ENCODE measurements at regions not wholly inside any gene's neighbourhood (a gene's known extent, or its start where the extent isn't known, plus 50 kb on each side); places are given as distances from the start of the nearest gene placed in this dataset.

- TF ChIP-seq CTCF (IDR thresholded peaks at IDR 0.05; ENCODE audit: insufficient read depth, low read length) = no peak
- TF ChIP-seq SPI1 (IDR thresholded peaks at IDR 0.05; ENCODE audit: borderline replicate concordance, low read depth) = no peak
- peak; percentile 84 for TF ChIP-seq REST (IDR thresholded peaks at IDR 0.05; ENCODE audit: insufficient replicate concordance, low read depth)
- H3K4me3 ChIP-seq (replicated peaks; ENCODE audit: insufficient read depth, low read length) = no peak overlapping the region
- H3K27me3 ChIP-seq (ENCODE audit: insufficient read depth, poor library complexity, severe bottlenecking) = no peaks in the 10 kb centered on the region
- no peak overlapping the region for H3K27ac ChIP-seq (replicated peaks)
- no peak for DNase-seq (ENCODE audit: low read depth in 1 of 2, low spot score in 1 of 2)
Observed at GRCh38 chr5:88452820-88453219, 184.2 kb upstream of the TMEM161B start.

GRCh38 chr5:88450239-88450638 lies 181.6 kb upstream of the TMEM161B start:
- DNase-seq (ENCODE audit: low read depth in 1 of 2, low spot score in 1 of 2) = no peak
- H3K27me3 ChIP-seq (ENCODE audit: insufficient read depth, poor library complexity, severe bottlenecking) = no peaks in the 10 kb centered on the region

GRCh38 chr5:88438006-88438405 lies 169.4 kb upstream of the TMEM161B start:
- no peak for TF ChIP-seq CTCF (IDR thresholded peaks at IDR 0.05; ENCODE audit: insufficient read depth, low read length)
- TF ChIP-seq SPI1 (IDR thresholded peaks at IDR 0.05; ENCODE audit: borderline replicate concordance, low read depth) = no peak
- TF ChIP-seq POLR2AphosphoS5 (IDR thresholded peaks at IDR 0.05; ENCODE audit: low read depth) = no peak
- no peak for TF ChIP-seq REST (IDR thresholded peaks at IDR 0.05; ENCODE audit: insufficient replicate concordance, low read depth)
- TF ChIP-seq GABPA (IDR thresholded peaks at IDR 0.05; ENCODE audit: low read depth) = no peak
- Histone ChIP-seq H3K27me3 (ENCODE audit: insufficient read depth, poor library complexity, severe bottlenecking) (no peaks in the 10 kb centered on the region), H3K4me3 (replicated peaks; ENCODE audit: insufficient read depth, low read length) (no peak overlapping the region), H3K27ac (replicated peaks) (no peak overlapping the region)
- DNase-seq (ENCODE audit: low read depth in 1 of 2, low spot score in 1 of 2) = no peak

More at GRCh38 chr5:88450239-88450638, 181.6 kb upstream of the TMEM161B start:
- Histone ChIP-seq H3K27ac (replicated peaks) (no peak overlapping the region), H3K4me3 (replicated peaks; ENCODE audit: insufficient read depth, low read length) (no peak overlapping the region)
- TF ChIP-seq GABPA (IDR thresholded peaks at IDR 0.05; ENCODE audit: low read depth) = no peak
- no peak for TF ChIP-seq POLR2AphosphoS5 (IDR thresholded peaks at IDR 0.05; ENCODE audit: low read depth)
- TF ChIP-seq CTCF (IDR thresholded peaks at IDR 0.05; ENCODE audit: insufficient read depth, low read length) = no peak
- no peak for TF ChIP-seq REST (IDR thresholded peaks at IDR 0.05; ENCODE audit: insufficient replicate concordance, low read depth)

All from HL-60 (cell line).